PFSK-1 (cell line): ENCODE measurements at regions not wholly inside any gene's neighbourhood (a gene's known extent, or its start where the extent isn't known, plus 50 kb on each side); places are given as distances from the start of the nearest gene placed in this dataset.

Source experiments
- FOXP2 ChIP-seq: optimal IDR thresholded peaks from 2 replicates; pipeline ENCODE3; 2011; ENCODE audit warnings: borderline replicate concordance, control low read depth, inconsistent platforms; ENCODE audit not compliant: insufficient read depth; ENCODE audit errors: extremely low read length, extremely low read depth
- POLR2AphosphoS5 ChIP-seq: IDR thresholded peaks from 2 replicates; pipeline ENCODE4 v1.6.1; 2012; ENCODE audit warnings: low read depth, mild to moderate bottlenecking, control low read depth, low read length, moderate library complexity
- REST ChIP-seq, 2 experiments: IDR thresholded peaks; 2 replicates each; pipeline versions ENCODE4 v1.6.1 to v1.8.0; 2011 to 2012; ENCODE audit warnings: low read depth in 2 of 2, low read length in 2 of 2, control low read depth in 1 of 2, inconsistent platforms in 1 of 2, mild to moderate bottlenecking in 1 of 2, moderate library complexity in 1 of 2; ENCODE audit not compliant: insufficient read depth in 1 of 2
- SIN3A ChIP-seq: IDR thresholded peaks from 2 replicates; pipeline ENCODE4 v1.6.1; 2012; ENCODE audit warnings: mild to moderate bottlenecking, low read length, moderate library complexity, borderline replicate concordance; ENCODE audit not compliant: insufficient read depth
- TAF1 ChIP-seq: IDR thresholded peaks from 2 replicates; pipeline ENCODE4 v1.6.1; 2012; ENCODE audit warnings: low read length, control low read depth, borderline replicate concordance; ENCODE audit not compliant: insufficient read depth

DNA sequence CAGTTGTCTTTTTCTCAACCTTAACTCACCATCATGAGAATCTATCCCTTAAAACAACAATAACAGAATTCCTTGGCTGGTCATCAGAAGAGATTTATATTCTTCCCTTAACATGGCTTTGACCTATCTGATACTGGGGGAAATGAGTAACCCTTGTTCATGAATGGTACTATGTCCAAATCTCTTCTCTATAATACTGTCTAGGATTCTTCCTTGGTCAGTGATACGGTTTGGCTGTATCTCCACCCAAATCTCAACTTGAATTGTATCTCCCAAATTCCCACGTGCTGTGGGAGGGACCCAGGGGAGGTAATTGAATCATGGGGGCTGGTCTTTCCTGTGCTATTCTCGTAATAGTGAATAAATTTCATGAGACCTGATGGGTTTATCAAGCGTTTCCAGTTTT is 282.0 kb upstream of the SIX2 start:
- TF ChIP-seq POLR2AphosphoS5, result no peak

- TF ChIP-seq REST (IDR thresholded peaks at IDR 0.05; ENCODE audit: insufficient read depth in 1 of 2, low read depth in 2 of 2, low read length in 2 of 2), result no peak
These were observed 280.9 kb upstream of the SIX2 start for GRCh38 chr2:45289997-45290709.

- TF ChIP-seq TAF1 (no peak), REST (IDR thresholded peaks at IDR 0.05; ENCODE audit: insufficient read depth in 1 of 2, low read depth in 2 of 2, low read length in 2 of 2) (no peak), SIN3A (no peak), POLR2AphosphoS5 (no peak), FOXP2 (no peak)
These were observed 279.5 kb upstream of the SIX2 start for GRCh38 chr2:45288532-45289417.

- TF ChIP-seq SIN3A, result no peak
- TF ChIP-seq FOXP2, result no peak
- no peak for TF ChIP-seq REST (IDR thresholded peaks at IDR 0.05; ENCODE audit: insufficient read depth in 1 of 2, low read depth in 2 of 2, low read length in 2 of 2)
- no peak for TF ChIP-seq POLR2AphosphoS5
- TF ChIP-seq TAF1, result no peak
These were observed 277.8 kb upstream of the SIX2 start for GRCh38 chr2:45287045-45287444.

- TF ChIP-seq TAF1, result no peak
- no peak for TF ChIP-seq REST (IDR thresholded peaks at IDR 0.05; ENCODE audit: insufficient read depth in 1 of 2, low read depth in 2 of 2, low read length in 2 of 2)
- no peak for TF ChIP-seq SIN3A
- TF ChIP-seq FOXP2, result no peak
- no peak for TF ChIP-seq POLR2AphosphoS5
These were observed 276.6 kb upstream of the SIX2 start for GRCh38 chr2:45285771-45286390.
